ENCODE measurements at regions not wholly inside any gene's neighbourhood (a gene's known extent, or its start where the extent isn't known, plus 50 kb on each side); places are given as distances from the start of the nearest gene placed in this dataset.
"Not testable (repeated sequence)": the region's sequence is repeated elsewhere in the genome, so short reads cannot be mapped to it uniquely, and the experiment has no call there.

- DNase-seq (ENCODE audit: low read depth in 4 of 4, low spot score in 3 of 4), result no peak
These were observed 171.0 kb upstream of the NECTIN3 start for GRCh38 chr3:110900576-110900975.

GRCh38 chr3:110901536-110901935, 170.1 kb upstream of the NECTIN3 start:
- DNase-seq (ENCODE audit: low read depth in 4 of 4, low spot score in 3 of 4), result no peak

GRCh38 chr3:110902453-110903085, 169.0 kb upstream of the NECTIN3 start:
- DNase-seq (ENCODE audit: low read depth in 4 of 4, low spot score in 3 of 4), result no peak

- DNase-seq (ENCODE audit: low read depth in 4 of 4, low spot score in 3 of 4), result no peak
These were observed 167.7 kb upstream of the NECTIN3 start for GRCh38 chr3:110903771-110904519.

GRCh38 chr3:110904520-110904890, 167.1 kb upstream of the NECTIN3 start:
- DNase-seq (ENCODE audit: low read depth in 4 of 4, low spot score in 3 of 4), result no peak

- peak in 1 of 4 donors; percentile 36 for DNase-seq (ENCODE audit: low read depth in 4 of 4, low spot score in 3 of 4)
These were observed 166.5 kb upstream of the NECTIN3 start for GRCh38 chr3:110905121-110905520.

GRCh38 chr3:110909839-110910238, 161.8 kb upstream of the NECTIN3 start:
- no peak for DNase-seq (ENCODE audit: low read depth in 4 of 4, low spot score in 3 of 4)

GRCh38 chr3:110910346-110910955, 161.2 kb upstream of the NECTIN3 start:
- no peak for DNase-seq (ENCODE audit: low read depth in 4 of 4, low spot score in 3 of 4)

- no peak for DNase-seq (ENCODE audit: low read depth in 4 of 4, low spot score in 3 of 4)
These were observed 152.7 kb upstream of the NECTIN3 start for GRCh38 chr3:110918963-110919362.

GRCh38 chr3:110925798-110926197, 145.8 kb upstream of the NECTIN3 start:
- no peak for DNase-seq (ENCODE audit: low read depth in 4 of 4, low spot score in 3 of 4)

GRCh38 chr3:110928016-110928662, 143.5 kb upstream of the NECTIN3 start:
- DNase-seq (ENCODE audit: low read depth in 4 of 4, low spot score in 3 of 4), result no peak

GRCh38 chr3:110929816-110930215, 141.8 kb upstream of the NECTIN3 start:
- no peak for DNase-seq (ENCODE audit: low read depth in 4 of 4, low spot score in 3 of 4)

GRCh38 chr3:110932567-110932966, 139.0 kb upstream of the NECTIN3 start:
- no peak for DNase-seq (ENCODE audit: low read depth in 4 of 4, low spot score in 3 of 4)

- no peak for DNase-seq (ENCODE audit: low read depth in 4 of 4, low spot score in 3 of 4)
These were observed 137.7 kb upstream of the NECTIN3 start for GRCh38 chr3:110933821-110934426.

GRCh38 chr3:110938629-110939028, 133.0 kb upstream of the NECTIN3 start:
- DNase-seq (ENCODE audit: low read depth in 4 of 4, low spot score in 3 of 4), result no peak

- no peak for DNase-seq (ENCODE audit: low read depth in 4 of 4, low spot score in 3 of 4)
These were observed 131.6 kb upstream of the NECTIN3 start for GRCh38 chr3:110940055-110940454.

GRCh38 chr3:110944782-110945181, 126.8 kb upstream of the NECTIN3 start:
- no peak for DNase-seq (ENCODE audit: low read depth in 4 of 4, low spot score in 3 of 4)

- DNase-seq (ENCODE audit: low read depth in 4 of 4, low spot score in 3 of 4), result no peak
These were observed 124.8 kb upstream of the NECTIN3 start for GRCh38 chr3:110946810-110947209.

GRCh38 chr3:110949194-110949593, 122.4 kb upstream of the NECTIN3 start:
- DNase-seq (ENCODE audit: low read depth in 4 of 4, low spot score in 3 of 4), result not testable (repeated sequence)

- DNase-seq (ENCODE audit: low read depth in 4 of 4, low spot score in 3 of 4), result no peak
These were observed 116.2 kb upstream of the NECTIN3 start for GRCh38 chr3:110955301-110955880.

- DNase-seq (ENCODE audit: low read depth in 4 of 4, low spot score in 3 of 4), result no peak
These were observed 115.5 kb upstream of the NECTIN3 start for GRCh38 chr3:110956081-110956480.

All from left renal pelvis (tissue), 4 donors.